Osteocyte (in vitro differentiated cells): ENCODE measurements at regions not wholly inside any gene's neighbourhood (a gene's known extent, or its start where the extent isn't known, plus 50 kb on each side); places are given as distances from the start of the nearest gene placed in this dataset.

Experiments used
- DNase-seq: peaks from one replicate; pipeline ENCODE4 v3.0.0; 2021; ENCODE audit warnings: mixed read lengths; ENCODE audit not compliant: unreplicated experiment; ENCODE audit errors: extremely low spot score
- H3K27ac Mint-ChIP-seq: one replicate; pipeline ENCODE4 v1.8.0; 2021; ENCODE audit warnings: mild to moderate bottlenecking, mixed read lengths; ENCODE audit not compliant: unreplicated experiment
- H3K27me3 Mint-ChIP-seq: one replicate; pipeline ENCODE4 v1.8.0; 2021; ENCODE audit warnings: mixed read lengths; ENCODE audit not compliant: unreplicated experiment
- H3K36me3 Mint-ChIP-seq: one replicate; pipeline ENCODE4 v1.8.0; 2021; ENCODE audit warnings: mixed read lengths; ENCODE audit not compliant: unreplicated experiment
- H3K4me1 Mint-ChIP-seq: one replicate; pipeline ENCODE4 v1.8.0; 2021; ENCODE audit warnings: mixed read lengths; ENCODE audit not compliant: unreplicated experiment
- H3K4me3 Mint-ChIP-seq: one replicate; pipeline ENCODE4 v1.8.0; 2021; ENCODE audit warnings: mild to moderate bottlenecking, moderate library complexity, mixed read lengths; ENCODE audit not compliant: unreplicated experiment
- H3K9me3 Mint-ChIP-seq: one replicate; pipeline ENCODE4 v1.8.0; 2021; ENCODE audit warnings: mixed read lengths; ENCODE audit not compliant: unreplicated experiment
- TF ChIP-seq, protein P1 (sequence below): fragments of 200-600 bp; sonication (generic); IDR thresholded peaks from 2 replicates; pipeline ENCODE4 v1.5.0; 2021; ENCODE audit warnings: antibody characterized with exemption, mild to moderate bottlenecking, moderate library complexity

DNA sequence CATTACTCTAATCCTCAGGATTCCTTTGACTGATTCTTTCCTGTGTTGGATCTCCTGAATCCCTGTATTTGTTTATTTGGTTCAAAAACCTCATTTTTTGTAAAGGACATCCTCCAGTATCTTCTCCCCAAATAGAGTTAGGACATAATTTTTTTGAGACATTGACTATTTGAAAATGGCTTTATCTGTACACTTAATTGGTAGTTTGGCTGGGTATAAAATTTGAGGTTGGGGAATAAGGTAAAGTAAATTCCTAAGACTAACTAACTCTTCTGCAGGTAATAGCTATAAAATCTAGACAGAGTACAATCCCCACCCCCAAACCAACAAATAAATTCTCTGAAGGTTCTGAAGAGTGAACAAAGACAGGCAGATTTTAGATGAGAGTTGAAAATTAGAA is 114.4 kb downstream of the CTTN start:
- TF ChIP-seq, protein P1, sequence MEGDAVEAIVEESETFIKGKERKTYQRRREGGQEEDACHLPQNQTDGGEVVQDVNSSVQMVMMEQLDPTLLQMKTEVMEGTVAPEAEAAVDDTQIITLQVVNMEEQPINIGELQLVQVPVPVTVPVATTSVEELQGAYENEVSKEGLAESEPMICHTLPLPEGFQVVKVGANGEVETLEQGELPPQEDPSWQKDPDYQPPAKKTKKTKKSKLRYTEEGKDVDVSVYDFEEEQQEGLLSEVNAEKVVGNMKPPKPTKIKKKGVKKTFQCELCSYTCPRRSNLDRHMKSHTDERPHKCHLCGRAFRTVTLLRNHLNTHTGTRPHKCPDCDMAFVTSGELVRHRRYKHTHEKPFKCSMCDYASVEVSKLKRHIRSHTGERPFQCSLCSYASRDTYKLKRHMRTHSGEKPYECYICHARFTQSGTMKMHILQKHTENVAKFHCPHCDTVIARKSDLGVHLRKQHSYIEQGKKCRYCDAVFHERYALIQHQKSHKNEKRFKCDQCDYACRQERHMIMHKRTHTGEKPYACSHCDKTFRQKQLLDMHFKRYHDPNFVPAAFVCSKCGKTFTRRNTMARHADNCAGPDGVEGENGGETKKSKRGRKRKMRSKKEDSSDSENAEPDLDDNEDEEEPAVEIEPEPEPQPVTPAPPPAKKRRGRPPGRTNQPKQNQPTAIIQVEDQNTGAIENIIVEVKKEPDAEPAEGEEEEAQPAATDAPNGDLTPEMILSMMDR, result no peak
- Mint-ChIP-seq H3K4me1 (no peaks in the 10 kb centered on the region), H3K36me3 (no peaks in the 10 kb centered on the region), H3K9me3 (peaks cover 23% of the 10 kb centered on the region), H3K27me3 (peaks cover 17% of the 10 kb centered on the region), H3K4me3 (no peak overlapping the region), H3K27ac (no peak overlapping the region)
- DNase-seq, result no peak

DNA sequence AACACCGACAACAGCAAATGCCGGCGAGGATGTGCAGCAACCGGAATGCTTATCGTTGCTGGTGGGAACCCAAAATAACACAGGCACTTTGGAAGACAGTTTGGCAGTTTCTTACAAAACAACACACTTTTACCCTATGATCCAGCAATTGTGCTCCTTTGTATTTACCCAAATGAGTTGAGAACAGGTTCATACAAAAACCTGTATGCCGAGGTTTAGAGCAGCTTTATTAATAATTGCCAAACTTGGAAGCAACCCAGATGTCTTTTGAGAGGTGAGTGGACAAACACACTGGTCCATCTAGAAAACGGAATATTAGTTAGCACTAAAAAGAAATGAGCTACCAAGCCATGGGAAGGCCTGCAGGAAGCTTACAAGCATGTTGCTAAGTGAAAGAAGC is 118.9 kb downstream of the CTTN start:
- TF ChIP-seq, protein P1, result no peak
- peaks cover 37% of the 10 kb centered on the region for H3K27me3 Mint-ChIP-seq
- no peak for DNase-seq
- peaks cover 16% of the 10 kb centered on the region for H3K9me3 Mint-ChIP-seq
- H3K4me3 Mint-ChIP-seq, result no peak overlapping the region
- H3K4me1 Mint-ChIP-seq, result no peaks in the 10 kb centered on the region
- no peaks in the 10 kb centered on the region for H3K36me3 Mint-ChIP-seq
- H3K27ac Mint-ChIP-seq, result no peak overlapping the region

DNA sequence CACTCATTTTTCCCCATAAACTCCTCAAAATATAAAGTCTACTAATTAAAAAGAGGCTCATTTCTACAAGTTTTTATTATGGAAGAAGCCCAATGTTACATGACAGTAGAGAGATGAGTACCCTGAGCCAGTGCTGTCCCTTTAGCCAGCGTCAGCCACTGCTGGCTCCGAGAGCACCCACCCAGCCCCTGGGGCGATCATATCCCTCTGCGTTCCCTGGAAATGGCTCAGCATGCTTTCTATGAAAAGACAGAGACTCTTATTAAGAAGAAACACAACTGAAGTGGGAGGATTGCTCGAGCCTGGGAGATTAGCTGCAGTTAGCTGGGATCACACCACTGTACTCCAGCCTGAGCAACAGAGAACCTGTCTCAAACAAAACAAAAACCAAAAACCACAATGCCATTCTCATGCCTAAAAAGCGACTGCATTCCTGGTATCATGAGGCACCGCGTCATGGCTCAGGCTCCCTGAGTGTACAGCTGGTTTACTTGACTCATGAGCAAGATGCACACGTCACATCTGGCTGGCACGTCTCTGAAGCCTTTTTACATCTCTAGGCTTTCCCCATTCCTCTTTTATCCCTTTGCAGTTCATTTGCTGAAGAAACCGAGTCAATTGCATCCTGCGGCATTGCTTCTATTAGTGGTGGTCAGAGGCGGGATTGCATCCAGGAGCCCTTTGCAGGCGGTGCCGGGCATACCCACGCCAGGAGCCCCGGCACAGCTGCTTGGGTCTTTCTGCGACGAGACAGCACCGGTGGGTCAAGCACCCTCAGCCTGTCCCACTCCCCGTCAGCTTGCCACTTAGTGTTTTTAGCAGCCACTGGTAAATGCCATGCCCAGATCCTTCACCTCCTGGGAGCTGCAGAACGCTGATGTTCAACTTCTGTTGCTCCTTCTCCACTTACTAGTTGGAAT is 119.9 kb downstream of the CTTN start:
- no peak for DNase-seq

DNA sequence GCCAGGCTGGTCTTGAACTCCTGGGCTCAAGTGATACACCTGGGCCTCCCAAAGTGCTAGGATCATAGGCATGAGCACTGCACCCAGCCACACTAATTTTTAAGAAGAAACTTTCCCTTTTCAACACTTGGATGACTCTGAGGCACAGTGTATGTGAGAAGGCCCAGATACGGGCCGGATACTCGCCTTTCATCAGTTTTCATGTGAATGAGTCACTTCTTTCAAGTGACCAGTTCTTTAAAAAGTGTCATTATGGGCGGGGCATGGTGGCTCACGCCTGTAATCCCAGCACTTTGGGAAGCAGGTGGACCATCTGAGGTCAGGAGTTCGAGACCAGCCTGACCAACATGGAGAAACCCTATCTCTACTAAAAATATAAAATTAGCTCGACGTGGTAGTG is 120.8 kb downstream of the CTTN start:
- H3K27ac Mint-ChIP-seq, result no peak overlapping the region

More for the DNA sequence above, 119.9 kb downstream of the CTTN start:
- H3K4me1 Mint-ChIP-seq, result no peaks in the 10 kb centered on the region
- peaks cover 42% of the 10 kb centered on the region for H3K27me3 Mint-ChIP-seq
- H3K36me3 Mint-ChIP-seq, result no peaks in the 10 kb centered on the region
- peaks cover 5% of the 10 kb centered on the region for H3K9me3 Mint-ChIP-seq
- TF ChIP-seq, protein P1, result no peak
- H3K27ac Mint-ChIP-seq, result no peak overlapping the region
- H3K4me3 Mint-ChIP-seq, result no peak overlapping the region

More for the DNA sequence above, 120.8 kb downstream of the CTTN start:
- H3K36me3 Mint-ChIP-seq, result no peaks in the 10 kb centered on the region
- no peak overlapping the region for H3K4me3 Mint-ChIP-seq
- no peaks in the 10 kb centered on the region for H3K9me3 Mint-ChIP-seq
- DNase-seq, result no peak
- H3K27me3 Mint-ChIP-seq, result peaks cover 42% of the 10 kb centered on the region
- TF ChIP-seq, protein P1, result no peak
- no peaks in the 10 kb centered on the region for H3K4me1 Mint-ChIP-seq
